GM18907 (cell line): ENCODE measurements at regions not wholly inside any gene's neighbourhood (a gene's known extent, or its start where the extent isn't known, plus 50 kb on each side); places are given as distances from the start of the nearest gene placed in this dataset.
"Not testable (repeated sequence)": the region's sequence is repeated elsewhere in the genome, so short reads cannot be mapped to it uniquely, and the experiment has no call there.

Experiments
- ATAC-seq: cut with Tn5 transposase; IDR thresholded peaks from one replicate; pipeline ENCODE4 v1.9.1; 2021; ENCODE audit warnings: mild to moderate bottlenecking, moderate library complexity; ENCODE audit not compliant: unreplicated experiment

DNA sequence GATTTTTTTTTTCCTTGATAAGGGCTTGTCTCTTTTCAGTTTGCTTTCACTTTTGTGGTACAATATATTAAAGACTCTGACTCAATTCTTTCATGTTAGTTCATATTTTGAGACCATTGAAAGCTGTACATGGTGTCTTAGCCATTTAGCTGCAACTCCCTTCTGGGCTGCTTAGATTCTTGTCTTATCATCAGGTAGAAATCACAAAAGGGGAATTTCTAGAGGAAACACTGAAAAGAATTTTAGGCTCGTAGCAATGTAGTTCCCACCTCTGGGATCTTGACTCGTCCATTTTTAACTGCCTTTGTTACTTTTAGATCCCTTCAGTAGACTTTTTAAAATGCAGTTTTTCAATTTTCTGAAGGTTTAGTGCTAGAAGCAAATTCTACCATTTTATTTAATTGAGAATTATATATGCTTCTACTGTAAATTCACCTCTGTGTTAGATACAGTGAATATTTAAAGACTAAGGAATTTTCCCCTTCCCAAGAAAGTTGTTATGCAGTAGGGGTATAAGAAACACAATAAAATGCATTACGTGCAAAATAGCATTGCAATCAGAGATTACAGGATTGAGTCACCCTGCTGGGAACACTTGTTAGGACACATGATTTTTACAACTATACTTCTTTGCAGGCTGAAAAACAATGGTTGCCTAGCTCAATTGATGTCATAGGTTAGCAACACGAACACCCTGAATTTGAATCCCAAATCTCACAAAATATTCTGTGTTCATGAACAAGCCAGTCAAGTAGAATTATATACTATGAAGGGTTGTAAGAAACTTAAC, 772.7 kb downstream of the PDCD6IP start:
- no peak for ATAC-seq

GRCh38 chr3:34571714-34572113, 773.3 kb downstream of the PDCD6IP start:
- ATAC-seq, result no peak

DNA sequence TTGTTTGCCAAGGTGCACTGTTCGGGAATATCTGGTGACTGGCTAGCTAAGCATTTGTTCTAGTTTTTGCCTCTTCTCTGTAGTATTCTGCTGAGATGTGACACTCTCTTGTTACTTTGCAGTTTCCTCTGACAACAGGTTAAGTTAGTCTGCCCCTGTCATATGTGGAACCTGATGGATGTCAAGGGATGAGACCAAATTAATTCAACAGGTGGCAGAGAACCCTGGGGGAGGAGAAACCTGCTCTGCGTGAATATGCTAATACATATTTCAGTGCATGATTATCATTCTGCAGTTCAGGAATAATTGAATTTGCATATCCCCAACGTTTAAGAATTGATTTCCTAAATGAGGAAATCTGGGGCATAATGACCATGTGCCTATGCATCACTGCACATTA, 777.3 kb downstream of the PDCD6IP start:
- ATAC-seq, result no peak

DNA sequence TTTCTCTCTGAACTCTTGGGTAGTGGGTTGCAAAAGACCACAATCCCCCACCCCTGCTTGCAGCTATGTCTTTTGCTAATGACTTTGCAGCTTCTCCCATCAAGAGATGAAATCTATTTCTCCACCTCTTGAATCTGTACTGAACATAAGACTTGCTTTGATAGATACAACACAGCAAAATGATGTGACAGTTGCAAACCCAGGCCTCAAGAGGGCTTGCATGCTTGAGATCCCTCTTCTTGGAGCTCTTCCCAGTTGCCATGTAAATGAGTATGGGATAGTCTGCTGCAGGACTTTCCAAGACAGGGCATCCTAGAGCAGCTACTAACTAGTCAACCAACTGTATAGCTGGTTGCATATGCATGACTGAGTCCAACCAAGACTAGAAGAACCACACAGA, 783.6 kb downstream of the PDCD6IP start:
- no peak for ATAC-seq

GRCh38 chr3:34583451-34583850, 785.0 kb downstream of the PDCD6IP start:
- no peak for ATAC-seq

- no peak for ATAC-seq
Observed at GRCh38 chr3:34584971-34585370, 786.5 kb downstream of the PDCD6IP start.

GRCh38 chr3:34599595-34599994, 801.2 kb downstream of the PDCD6IP start:
- ATAC-seq, result no peak

- ATAC-seq, result no peak
Observed at GRCh38 chr3:34619990-34620389, 821.6 kb downstream of the PDCD6IP start.

- ATAC-seq, result no peak
Observed at GRCh38 chr3:34626699-34627098, 828.3 kb downstream of the PDCD6IP start.

DNA sequence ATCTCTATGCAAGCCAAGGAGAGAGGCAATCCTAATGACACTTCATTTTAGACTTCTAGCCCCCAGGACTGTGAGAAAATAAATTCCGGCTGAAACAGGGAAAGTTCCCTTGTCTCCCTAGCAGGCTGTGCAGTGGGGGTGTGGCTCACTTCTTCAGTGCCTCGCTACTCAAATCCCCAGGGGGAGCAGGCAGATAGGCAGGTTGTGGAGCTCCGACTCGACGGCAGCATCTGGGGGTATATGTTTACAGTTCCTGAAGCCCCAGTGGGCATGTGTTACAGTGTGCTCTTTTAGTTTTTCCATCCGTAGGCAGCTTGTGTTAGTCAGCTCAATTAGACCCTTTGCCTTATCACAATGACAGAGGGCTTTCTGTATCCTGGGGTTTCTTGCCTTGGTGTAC, 836.5 kb downstream of the PDCD6IP start:
- no peak for ATAC-seq

DNA sequence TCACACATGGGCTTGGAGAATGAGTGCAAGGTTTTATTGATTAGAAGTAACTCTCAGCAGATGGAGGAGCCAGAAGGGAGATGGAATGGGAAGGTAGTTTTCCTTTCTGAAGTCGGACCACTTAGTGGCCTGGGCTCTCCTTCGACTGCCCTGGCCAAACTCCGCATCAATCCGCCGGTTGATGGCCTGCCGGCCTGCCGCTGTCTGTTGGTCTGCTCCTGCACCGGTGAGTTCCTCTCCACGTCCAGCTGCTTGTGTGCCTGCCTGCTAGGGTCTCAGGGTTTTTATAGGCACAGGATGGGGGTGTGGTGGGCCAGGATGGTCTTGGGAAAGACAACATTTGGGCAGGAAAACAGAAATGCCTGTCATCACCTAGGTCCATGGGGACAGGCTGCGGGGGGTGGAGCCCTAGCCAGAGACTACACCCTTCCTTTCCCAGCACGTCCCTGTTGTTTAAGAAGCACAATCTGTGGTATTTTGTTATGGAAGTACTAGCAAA, 837.0 kb downstream of the PDCD6IP start:
- no peak for ATAC-seq

DNA sequence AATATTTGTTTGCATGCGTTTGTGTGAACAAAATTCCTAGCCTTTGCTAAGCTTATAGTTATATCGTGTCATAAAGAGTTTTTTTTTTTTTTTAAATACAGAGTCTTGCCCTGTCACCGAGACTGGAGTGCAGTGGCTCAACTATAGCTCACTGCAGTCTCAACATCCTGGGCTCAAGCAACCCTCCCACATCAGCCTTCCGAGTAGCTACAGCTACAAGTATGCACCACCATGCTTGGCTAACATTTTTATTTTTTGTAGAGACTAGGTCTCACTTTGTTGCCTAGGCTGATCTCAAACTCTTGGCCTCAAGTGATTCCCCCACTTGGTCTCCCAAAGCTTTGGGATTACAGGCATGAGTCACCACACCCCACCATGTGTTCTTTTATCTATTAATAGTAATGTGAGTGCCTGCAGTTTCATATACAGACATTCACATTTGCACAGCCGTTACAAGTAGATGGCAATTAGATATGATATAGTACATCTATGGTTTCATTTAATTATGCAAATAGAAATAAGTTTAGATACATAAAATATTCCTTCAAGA, 848.6 kb downstream of the PDCD6IP start:
- ATAC-seq, result no peak

- ATAC-seq, result no peak
Observed at GRCh38 chr3:34650131-34650530, 851.7 kb downstream of the PDCD6IP start.

GRCh38 chr3:34668915-34669314, 870.5 kb downstream of the PDCD6IP start:
- ATAC-seq, result no peak

- no peak for ATAC-seq
Observed at GRCh38 chr3:34669490-34669889, 871.1 kb downstream of the PDCD6IP start.

- no peak for ATAC-seq
Observed at GRCh38 chr3:34675383-34676120, 877.1 kb downstream of the PDCD6IP start.

DNA sequence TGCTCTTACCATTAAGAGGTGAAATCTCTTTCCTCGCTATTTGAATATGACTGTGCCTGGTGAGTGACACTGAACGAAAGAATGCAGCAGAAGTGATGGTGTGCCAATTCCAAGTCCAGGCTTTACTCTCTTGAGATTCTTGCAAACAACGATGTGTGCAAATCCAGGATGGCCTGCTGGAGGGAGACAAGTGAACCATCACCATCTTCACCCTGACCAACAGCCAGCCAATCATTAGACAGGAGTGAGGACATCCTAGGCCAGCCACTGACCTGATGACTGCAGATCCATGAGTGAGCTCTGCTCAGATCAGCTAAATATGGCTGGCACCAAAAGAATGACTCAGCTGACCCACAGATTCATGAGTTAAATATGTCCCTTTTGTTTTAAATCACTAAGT, 878.0 kb downstream of the PDCD6IP start:
- ATAC-seq, result no peak

DNA sequence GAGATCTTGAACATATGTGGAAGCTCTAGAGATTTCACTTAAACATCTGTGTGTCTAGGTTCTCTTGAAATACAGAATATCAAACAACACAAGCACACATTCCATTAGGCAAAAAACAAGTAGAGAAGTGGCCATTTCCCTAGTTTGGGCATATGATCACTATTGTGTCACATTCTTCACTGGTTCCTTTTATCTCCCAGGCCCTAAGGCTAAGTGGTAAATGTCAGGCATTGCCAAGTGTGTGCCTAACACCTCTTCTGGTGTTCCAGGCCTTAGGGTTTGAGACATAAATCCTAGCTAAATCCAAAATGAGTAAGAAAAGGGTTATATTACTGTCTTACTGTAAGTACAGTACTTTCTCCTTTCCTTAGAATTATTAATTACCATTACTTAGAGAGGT, 880.1 kb downstream of the PDCD6IP start:
- no peak for ATAC-seq

DNA sequence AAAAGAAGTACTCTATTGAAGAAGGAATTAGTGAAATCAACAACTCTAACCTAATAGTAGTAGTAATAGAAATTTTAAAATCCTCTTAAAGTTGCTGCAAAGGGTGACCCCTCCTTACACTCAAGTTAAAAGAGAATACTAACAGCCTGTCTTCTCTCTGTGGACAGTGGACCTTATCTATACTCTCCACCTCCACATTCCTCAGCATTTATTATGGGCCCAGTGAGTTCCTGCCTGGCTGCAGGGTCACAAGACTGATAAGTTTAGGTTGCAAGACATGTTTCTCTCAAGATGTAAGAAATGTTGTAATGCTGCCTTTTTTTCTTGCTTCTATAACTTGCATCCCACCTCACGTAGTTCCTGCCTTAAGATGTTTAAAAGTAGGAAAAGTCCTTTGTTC, 880.6 kb downstream of the PDCD6IP start:
- not testable (repeated sequence) for ATAC-seq

- no peak for ATAC-seq
Observed at GRCh38 chr3:34683851-34684250, 885.4 kb downstream of the PDCD6IP start.

DNA sequence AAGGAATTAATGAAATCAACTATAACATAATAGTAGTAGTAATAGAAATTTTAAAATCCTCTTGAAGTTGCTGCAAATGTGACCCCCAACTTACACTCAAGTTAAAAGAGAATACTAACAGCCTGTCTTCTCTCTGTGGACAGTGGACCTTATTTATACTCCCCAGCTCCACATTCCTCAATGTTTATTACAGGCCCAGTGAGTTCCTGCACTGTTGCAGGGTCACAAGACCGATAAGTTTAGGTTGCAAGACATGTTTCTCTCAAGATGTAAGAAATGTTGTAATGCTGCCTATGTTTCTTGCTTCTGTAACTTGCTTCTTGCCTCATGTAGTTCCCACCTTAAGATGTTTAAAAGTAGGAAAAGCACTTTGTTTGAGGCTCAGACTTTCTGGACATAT, 888.1 kb downstream of the PDCD6IP start:
- no peak for ATAC-seq

DNA sequence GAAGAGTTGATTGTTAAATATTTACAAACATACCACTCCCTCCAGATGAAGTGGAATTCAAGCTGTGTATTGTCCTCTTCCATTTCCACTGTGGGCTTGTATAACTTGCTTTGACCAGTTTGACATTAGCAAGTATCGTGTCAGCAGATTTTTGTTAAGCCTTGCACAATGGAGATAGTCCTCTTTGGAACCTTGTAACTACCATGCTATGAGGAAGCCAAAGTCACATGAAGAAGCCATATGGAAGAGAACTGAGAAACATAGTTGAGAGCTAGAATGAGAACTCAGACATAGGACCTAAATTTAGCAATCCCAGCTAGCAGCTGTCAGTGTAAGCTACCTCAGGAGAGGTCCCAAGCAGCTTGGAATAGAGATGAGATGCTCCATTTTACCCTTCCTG, 889.2 kb downstream of the PDCD6IP start:
- no peak for ATAC-seq
